Erythroblast (primary cell): ENCODE measurements at regions not wholly inside any gene's neighbourhood (a gene's known extent, or its start where the extent isn't known, plus 50 kb on each side); places are given as distances from the start of the nearest gene placed in this dataset.

ENCODE experiments used
- GATA1 ChIP-seq: IDR thresholded peaks from 2 replicates; pipeline ENCODE4 v1.6.1; 2011; ENCODE audit warnings: low read depth, mild to moderate bottlenecking, control low read depth, low read length, moderate library complexity
- POLR2A ChIP-seq: IDR thresholded peaks from 2 replicates; pipeline ENCODE4 v1.6.1; 2011; ENCODE audit warnings: mild to moderate bottlenecking, low read length

DNA sequence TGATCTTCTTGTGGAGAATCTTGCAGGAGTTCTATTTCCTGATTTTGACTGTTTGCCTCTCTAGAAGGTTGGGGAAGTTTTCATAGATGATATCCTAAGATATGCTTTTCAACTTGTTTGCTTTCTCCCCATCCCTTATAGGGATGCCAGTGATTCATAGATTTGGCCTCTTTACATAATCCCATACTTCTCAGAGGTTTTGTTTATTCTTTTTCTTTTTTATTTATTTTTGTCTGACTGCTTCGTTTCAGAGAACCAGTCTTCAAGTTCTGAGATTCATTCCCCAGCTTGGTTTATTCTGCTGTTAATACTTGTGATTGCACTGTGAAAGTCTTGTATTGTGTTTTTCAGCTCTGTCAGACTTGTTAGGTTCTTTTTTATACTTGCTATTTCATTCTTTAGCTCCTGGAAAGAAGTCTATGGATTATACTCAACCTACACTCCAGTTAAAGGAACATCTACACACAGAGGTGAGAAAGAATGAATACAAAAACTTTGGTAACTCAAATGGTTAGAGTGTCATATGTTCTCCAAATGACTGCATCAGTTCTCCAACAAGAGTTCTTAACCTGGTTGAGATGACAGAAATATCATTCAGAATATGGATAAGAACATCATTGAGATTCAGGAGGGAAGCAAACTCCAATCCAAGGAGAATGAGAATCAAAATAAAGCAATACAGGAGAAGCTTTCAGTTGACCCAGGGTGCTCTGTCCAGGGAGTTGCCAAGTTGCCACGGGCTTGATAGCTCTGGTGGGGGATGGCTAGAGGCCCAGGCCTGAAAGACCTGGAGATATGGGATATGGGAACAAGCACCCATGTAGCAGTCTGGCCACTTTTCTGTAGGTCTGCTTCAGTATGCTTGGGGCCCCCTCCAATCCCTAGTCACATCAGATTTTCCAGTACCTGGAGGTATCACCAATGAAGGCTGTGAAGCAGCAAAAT is 150.3 kb downstream of the AHR start:
- TF ChIP-seq POLR2A = no peak
- TF ChIP-seq GATA1 = no peak
